Left lung (tissue), 4 donors: ENCODE measurements at regions not wholly inside any gene's neighbourhood (a gene's known extent, or its start where the extent isn't known, plus 50 kb on each side); places are given as distances from the start of the nearest gene placed in this dataset.

Experiments used
- ATAC-seq: fragments of 200-7000 bp; cut with Tn5 transposase; one replicate; pipeline ENCODE4 v1.9.1; 2020; ENCODE audit warnings: moderate library complexity
- DNase-seq, 4 donors: peaks; one replicate each; pipeline ENCODE4 v3.0.0-alpha.2; 2013 to 2020
- H3K27ac ChIP-seq, 2 donors: fragments of 200-600 bp; sonication (generic) in 1 of 2; one replicate each; pipeline versions ENCODE4 v1.5.0 to v1.8.0; 2020 to 2021
- H3K27me3 ChIP-seq, 2 donors: fragments of 200-600 bp; sonication (generic) in 1 of 2; one replicate each; pipeline versions ENCODE4 v1.5.0 to v1.8.0; 2020 to 2021
- H3K36me3 ChIP-seq, 2 donors: fragments of 200-600 bp; sonication (generic) in 1 of 2; one replicate each; pipeline versions ENCODE4 v1.5.0 to v1.8.0; 2020 to 2021
- H3K4me1 ChIP-seq, 2 donors: fragments of 200-600 bp; one replicate each; pipeline ENCODE4 v1.8.0; 2021
- H3K4me3 ChIP-seq, 2 donors: fragments of 200-600 bp; sonication (generic) in 1 of 2; one replicate each; pipeline versions ENCODE4 v1.5.0 to v1.8.0; 2020 to 2021; ENCODE audit warnings: mild to moderate bottlenecking in 1 of 2
- H3K9me3 ChIP-seq, 2 donors: fragments of 200-600 bp; sonication (generic) in 1 of 2; one replicate each; pipeline versions ENCODE4 v1.5.0 to v1.8.0; 2020 to 2021
- CTCF ChIP-seq, 2 donors: fragments of 200-600 bp; sonication (generic) in 1 of 2; IDR thresholded peaks; one replicate each; pipeline versions ENCODE4 v1.5.0 to v1.8.0; 2021; ENCODE audit warnings: antibody characterized with exemption in 2 of 2
- intact Hi-C, 2 donors: fragments of 100-400 bp; cut with DNase I; formaldehyde crosslinking; loops; one replicate each; pipeline versions ENCODE4 v1.11.2 to v1.14.2; 2022
- donor health status: DM: no; HTN: yes; CAD: no.
- donor health status: DM: no; HTN: no; CAD: no.

DNA sequence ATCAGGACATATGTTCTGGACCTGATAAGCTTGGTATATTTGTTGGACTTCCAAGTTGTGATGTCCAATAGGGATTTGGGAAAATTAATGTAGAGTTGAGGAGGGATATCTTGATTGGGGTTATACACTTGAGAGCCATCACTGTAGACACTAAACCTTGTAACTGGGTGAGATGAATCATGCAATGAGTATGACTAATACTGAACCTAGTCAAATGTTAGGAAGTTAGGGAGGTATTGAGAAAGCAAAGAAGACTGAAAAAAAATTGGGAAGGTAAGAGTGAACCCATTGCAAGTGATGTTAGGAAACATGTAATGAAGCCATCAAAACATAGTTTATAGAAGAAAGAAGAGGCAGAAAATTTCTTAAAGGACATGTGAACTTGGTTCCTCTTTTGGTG lies 668.4 kb upstream of the CDH9 start:
- Histone ChIP-seq H3K27me3 (no peaks in the 10 kb centered on the region), H3K27ac (no peak overlapping the region), H3K4me3 (no peak overlapping the region), H3K9me3 (peaks cover 0 to 5% of the 10 kb centered on the region in 2 donors), H3K36me3 (no peaks in the 10 kb centered on the region), H3K4me1 (no peaks in the 10 kb centered on the region)
- TF ChIP-seq CTCF (IDR thresholded peaks at IDR 0.05), result no peak
- no peak for DNase-seq
- no peak for ATAC-seq
- intact Hi-C loops, result no loop called here

- no peak overlapping the region for H3K27ac ChIP-seq
- no peaks in the 10 kb centered on the region for H3K27me3 ChIP-seq
- H3K4me1 ChIP-seq, result no peaks in the 10 kb centered on the region
- intact Hi-C loops, result no loop called here
- peaks cover 0 to 5% of the 10 kb centered on the region in 2 donors for H3K9me3 ChIP-seq
- H3K4me3 ChIP-seq, result no peak overlapping the region
- DNase-seq (no peak), ATAC-seq (no peak)
- no peaks in the 10 kb centered on the region for H3K36me3 ChIP-seq
- TF ChIP-seq CTCF (IDR thresholded peaks at IDR 0.05), result no peak
These were observed 667.3 kb upstream of the CDH9 start for GRCh38 chr5:27705661-27706060.

GRCh38 chr5:27701931-27702903 lies 663.8 kb upstream of the CDH9 start:
- Histone ChIP-seq H3K4me3 (no peak overlapping the region), H3K4me1 (no peaks in the 10 kb centered on the region), H3K27me3 (no peaks in the 10 kb centered on the region), H3K9me3 (peaks cover 0 to 5% of the 10 kb centered on the region in 2 donors), H3K27ac (no peak overlapping the region), H3K36me3 (no peaks in the 10 kb centered on the region)
- intact Hi-C loops, result no loop called here
- ATAC-seq, result no peak
- no peak for DNase-seq
- no peak for TF ChIP-seq CTCF (IDR thresholded peaks at IDR 0.05)

DNA sequence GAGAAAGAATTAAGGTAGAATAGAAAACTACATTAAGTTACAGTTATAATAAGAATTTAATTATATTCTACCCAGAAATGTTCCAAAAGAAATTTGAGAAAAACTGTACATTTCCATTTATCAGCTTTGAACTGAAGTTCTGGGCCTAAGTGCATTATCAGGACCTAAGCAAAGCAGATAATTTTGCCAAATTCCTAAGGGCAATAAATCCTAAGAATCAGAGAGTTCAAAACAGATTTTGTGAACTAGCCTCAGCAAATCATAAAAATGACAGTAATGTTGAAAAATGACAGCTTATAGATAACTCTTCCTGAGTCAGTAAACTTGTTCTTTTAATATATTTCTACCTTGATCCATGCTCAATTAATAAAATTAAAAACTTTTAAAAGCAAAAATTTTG lies 662.1 kb upstream of the CDH9 start:
- intact Hi-C loops, result no loop called here
- no peak for TF ChIP-seq CTCF (IDR thresholded peaks at IDR 0.05)
- no peak for DNase-seq
- Histone ChIP-seq H3K9me3 (peaks cover 0 to 5% of the 10 kb centered on the region in 2 donors), H3K4me1 (no peaks in the 10 kb centered on the region), H3K27me3 (no peaks in the 10 kb centered on the region), H3K36me3 (no peaks in the 10 kb centered on the region), H3K4me3 (no peak overlapping the region), H3K27ac (no peak overlapping the region)
- ATAC-seq, result no peak

GRCh38 chr5:27682600-27682999 lies 644.2 kb upstream of the CDH9 start:
- DNase-seq (no peak), ATAC-seq (no peak)
- H3K9me3 ChIP-seq, result peaks cover 0 to 9% of the 10 kb centered on the region in 2 donors
- H3K36me3 ChIP-seq, result no peaks in the 10 kb centered on the region
- H3K27ac ChIP-seq, result no peak overlapping the region
- no peak overlapping the region for H3K4me3 ChIP-seq
- intact Hi-C loops, result no loop called here
- no peaks in the 10 kb centered on the region for H3K27me3 ChIP-seq
- no peak for TF ChIP-seq CTCF (IDR thresholded peaks at IDR 0.05)
- H3K4me1 ChIP-seq, result no peaks in the 10 kb centered on the region
